Naive B cell (primary cell): ENCODE measurements at regions not wholly inside any gene's neighbourhood (a gene's known extent, or its start where the extent isn't known, plus 50 kb on each side); places are given as distances from the start of the nearest gene placed in this dataset.

Experiments
- ATAC-seq, 2 donors: fragments of 150-1000 bp; cut with Tn5 transposase; 2 replicates each; pipeline ENCODE4 v1.10.0; 2021; ENCODE audit warnings: low read depth in 2 of 2, mild to moderate bottlenecking in 2 of 2, moderate library complexity in 2 of 2
- DNase-seq: peaks from one replicate; pipeline ENCODE4 v3.0.0; 2022
- H3K27ac Mint-ChIP-seq, 6 donors: one replicate each; pipeline ENCODE4 v1.8.0; 2020 to 2022; ENCODE audit warnings: mild to moderate bottlenecking in 6 of 6, mixed read lengths in 6 of 6, moderate library complexity in 5 of 6, inconsistent platforms in 2 of 6
- H3K27me3 Mint-ChIP-seq, 3 donors: one replicate each; pipeline ENCODE4 v1.8.0; 2021 to 2022; ENCODE audit warnings: mixed read lengths in 3 of 3, mild to moderate bottlenecking in 1 of 3
- H3K36me3 Mint-ChIP-seq, 2 donors: one replicate each; pipeline ENCODE4 v1.8.0; 2020 to 2022; ENCODE audit warnings: mixed read lengths in 2 of 2, inconsistent platforms in 1 of 2, mild to moderate bottlenecking in 1 of 2
- H3K4me1 Mint-ChIP-seq, 3 donors: one replicate each; pipeline ENCODE4 v1.8.0; 2020 to 2022; ENCODE audit warnings: mixed read lengths in 3 of 3, inconsistent platforms in 1 of 3, mild to moderate bottlenecking in 1 of 3, moderate library complexity in 1 of 3
- H3K4me3 Mint-ChIP-seq, 8 donors: one replicate each; pipeline ENCODE4 v1.8.0; 2020 to 2022; ENCODE audit warnings: mild to moderate bottlenecking in 8 of 8, mixed read lengths in 8 of 8, moderate library complexity in 8 of 8, inconsistent platforms in 2 of 8
- H3K9me3 Mint-ChIP-seq, 7 donors: one replicate each; pipeline ENCODE4 v1.8.0; 2020 to 2022; ENCODE audit warnings: mixed read lengths in 7 of 7, mild to moderate bottlenecking in 5 of 7, inconsistent platforms in 2 of 7, moderate library complexity in 1 of 7

GRCh38 chr17:79510071-79510470 lies 100.8 kb downstream of the RBFOX3 start:
- H3K9me3 Mint-ChIP-seq = peaks cover 0 to 5% (median 3%) of the 10 kb centered on the region in 7 donors
- no peak for ATAC-seq
- no peak overlapping the region for H3K27ac Mint-ChIP-seq
- peaks cover 0 to 11% (median 8%) of the 10 kb centered on the region in 3 donors for H3K27me3 Mint-ChIP-seq
- H3K4me3 Mint-ChIP-seq = no peak overlapping the region
- DNase-seq = no peak
- H3K36me3 Mint-ChIP-seq = peaks cover 0 to 7% of the 10 kb centered on the region in 2 donors
- no peaks in the 10 kb centered on the region for H3K4me1 Mint-ChIP-seq

- Mint-ChIP-seq H3K9me3 (peaks cover 0 to 5% (median 3%) of the 10 kb centered on the region in 7 donors), H3K4me3 (no peak overlapping the region), H3K27me3 (peaks cover 4 to 10% (median 8%) of the 10 kb centered on the region in 3 donors), H3K4me1 (no peaks in the 10 kb centered on the region), H3K27ac (no peak overlapping the region), H3K36me3 (peaks cover 0 to 7% of the 10 kb centered on the region in 2 donors)
- ATAC-seq = no peak
- no peak for DNase-seq
These were observed 101.4 kb downstream of the RBFOX3 start for GRCh38 chr17:79509490-79509889.

GRCh38 chr17:79509008-79509407 lies 101.8 kb downstream of the RBFOX3 start:
- peaks cover 8 to 10% (median 8%) of the 10 kb centered on the region in 3 donors for H3K27me3 Mint-ChIP-seq
- H3K4me1 Mint-ChIP-seq = no peaks in the 10 kb centered on the region
- DNase-seq (no peak), ATAC-seq (no peak)
- H3K4me3 Mint-ChIP-seq = no peak overlapping the region
- H3K36me3 Mint-ChIP-seq = peaks cover 0 to 7% of the 10 kb centered on the region in 2 donors
- H3K27ac Mint-ChIP-seq = no peak overlapping the region
- peaks cover 0 to 5% (median 3%) of the 10 kb centered on the region in 7 donors for H3K9me3 Mint-ChIP-seq

- H3K36me3 Mint-ChIP-seq = peaks cover 0 to 7% of the 10 kb centered on the region in 2 donors
- no peak overlapping the region for H3K4me3 Mint-ChIP-seq
- no peak overlapping the region for H3K27ac Mint-ChIP-seq
These were observed 102.5 kb downstream of the RBFOX3 start for GRCh38 chr17:79508291-79508716.

GRCh38 chr17:79506955-79507354 lies 103.9 kb downstream of the RBFOX3 start:
- Mint-ChIP-seq H3K4me3 (no peak overlapping the region), H3K27me3 (peaks cover 8 to 20% (median 10%) of the 10 kb centered on the region in 3 donors), H3K36me3 (peaks cover 0 to 7% of the 10 kb centered on the region in 2 donors), H3K9me3 (peaks cover 0 to 5% (median 3%) of the 10 kb centered on the region in 7 donors), H3K27ac (no peak overlapping the region), H3K4me1 (no peaks in the 10 kb centered on the region)
- DNase-seq (no peak), ATAC-seq (no peak)

More at GRCh38 chr17:79508291-79508716, 102.5 kb downstream of the RBFOX3 start:
- DNase-seq (no peak), ATAC-seq (no peak)
- peaks cover 0 to 5% (median 3%) of the 10 kb centered on the region in 7 donors for H3K9me3 Mint-ChIP-seq
- H3K27me3 Mint-ChIP-seq = peaks cover 8 to 10% (median 8%) of the 10 kb centered on the region in 3 donors
- no peaks in the 10 kb centered on the region for H3K4me1 Mint-ChIP-seq

- ATAC-seq (no peak), DNase-seq (no peak)
- Mint-ChIP-seq H3K27me3 (peaks cover 12 to 25% (median 15%) of the 10 kb centered on the region in 3 donors), H3K9me3 (peaks cover 0 to 3% (median 3%) of the 10 kb centered on the region in 7 donors), H3K27ac (peak overlapping the region in 1 of 6 donors; percentile 5), H3K4me3 (no peak overlapping the region), H3K36me3 (peaks cover 0 to 4% of the 10 kb centered on the region in 2 donors), H3K4me1 (no peaks in the 10 kb centered on the region)
These were observed 104.5 kb downstream of the RBFOX3 start for GRCh38 chr17:79506150-79506870.

GRCh38 chr17:79505199-79505598 lies 105.7 kb downstream of the RBFOX3 start:
- ATAC-seq = no peak
- DNase-seq = no peak
- Mint-ChIP-seq H3K36me3 (no peaks in the 10 kb centered on the region), H3K27ac (no peak overlapping the region), H3K9me3 (peaks cover 0 to 7% (median 0%) of the 10 kb centered on the region in 7 donors), H3K4me1 (no peaks in the 10 kb centered on the region), H3K4me3 (no peak overlapping the region), H3K27me3 (peaks cover 15 to 25% (median 17%) of the 10 kb centered on the region in 3 donors)

GRCh38 chr17:79504181-79504605 lies 106.7 kb downstream of the RBFOX3 start:
- Mint-ChIP-seq H3K4me3 (no peak overlapping the region), H3K9me3 (peaks cover 0 to 4% (median 0%) of the 10 kb centered on the region in 7 donors), H3K27ac (peak overlapping the region in 1 of 6 donors; percentile 57), H3K27me3 (peaks cover 15 to 29% (median 26%) of the 10 kb centered on the region in 3 donors), H3K36me3 (no peaks in the 10 kb centered on the region), H3K4me1 (no peaks in the 10 kb centered on the region)
- ATAC-seq = no peak
- no peak for DNase-seq

- Mint-ChIP-seq H3K9me3 (peaks cover 0 to 11% (median 2%) of the 10 kb centered on the region in 7 donors), H3K27me3 (peaks cover 15 to 37% (median 28%) of the 10 kb centered on the region in 3 donors), H3K4me3 (peak overlapping the region in 1 of 8 donors; percentile 80), H3K27ac (no peak overlapping the region), H3K4me1 (no peaks in the 10 kb centered on the region), H3K36me3 (no peaks in the 10 kb centered on the region)
- no peak for ATAC-seq
- no peak for DNase-seq
These were observed 107.6 kb downstream of the RBFOX3 start for GRCh38 chr17:79503126-79503839.

- DNase-seq (no peak), ATAC-seq (no peak)
- Mint-ChIP-seq H3K27me3 (peaks cover 15 to 37% (median 28%) of the 10 kb centered on the region in 3 donors), H3K27ac (no peak overlapping the region), H3K9me3 (peaks cover 0 to 13% (median 2%) of the 10 kb centered on the region in 7 donors), H3K4me3 (no peak overlapping the region), H3K4me1 (no peaks in the 10 kb centered on the region), H3K36me3 (no peaks in the 10 kb centered on the region)
These were observed 108.9 kb downstream of the RBFOX3 start for GRCh38 chr17:79501910-79502309.

GRCh38 chr17:79500745-79501618 lies 109.9 kb downstream of the RBFOX3 start:
- Mint-ChIP-seq H3K27ac (no peak overlapping the region), H3K36me3 (no peaks in the 10 kb centered on the region), H3K4me3 (no peak overlapping the region), H3K4me1 (no peaks in the 10 kb centered on the region), H3K9me3 (peaks cover 0 to 13% (median 2%) of the 10 kb centered on the region in 7 donors), H3K27me3 (peaks cover 9 to 32% (median 28%) of the 10 kb centered on the region in 3 donors)
- DNase-seq (no peak), ATAC-seq (no peak)

GRCh38 chr17:79498854-79499253 lies 112.0 kb downstream of the RBFOX3 start:
- H3K36me3 Mint-ChIP-seq = no peaks in the 10 kb centered on the region
- H3K27ac Mint-ChIP-seq = no peak overlapping the region
- no peak for ATAC-seq

More at GRCh38 chr17:79498854-79499253, 112.0 kb downstream of the RBFOX3 start:
- H3K4me1 Mint-ChIP-seq = no peaks in the 10 kb centered on the region
- H3K4me3 Mint-ChIP-seq = no peak overlapping the region
- H3K27me3 Mint-ChIP-seq = peaks cover 5 to 28% (median 20%) of the 10 kb centered on the region in 3 donors
- H3K9me3 Mint-ChIP-seq = peaks cover 0 to 13% (median 2%) of the 10 kb centered on the region in 7 donors
- DNase-seq = no peak
